Coronary artery (tissue), 2 donors: ENCODE measurements at regions not wholly inside any gene's neighbourhood (a gene's known extent, or its start where the extent isn't known, plus 50 kb on each side); places are given as distances from the start of the nearest gene placed in this dataset.

Experiments
- DNase-seq: peaks from one replicate; pipeline ENCODE4 v3.0.0-alpha.2; 2017; ENCODE audit warnings: low spot score
- H3K27ac ChIP-seq, 2 donors: fragments of 200-600 bp; sonication (generic); one replicate each; pipeline ENCODE4 v1.5.1; 2016 to 2019
- H3K4me3 ChIP-seq: fragments of 200-600 bp; sonication (generic); 2 replicates; pipeline ENCODE4 v1.5.1; 2016; ENCODE audit warnings: mild to moderate bottlenecking, moderate library complexity
- CTCF ChIP-seq: fragments of 200-600 bp; sonication (generic); IDR thresholded peaks from one replicate; pipeline ENCODE4 v1.5.1; 2019; ENCODE audit warnings: antibody characterized with exemption

- DNase-seq: no peak
- TF ChIP-seq CTCF: no peak
- Histone ChIP-seq H3K27ac (no peak overlapping the region), H3K4me3 (no peak overlapping the region)
Observed at GRCh38 chr10:83458611-83459010, 680.7 kb upstream of the GHITM start.

GRCh38 chr10:83459124-83459523, 680.2 kb upstream of the GHITM start:
- Histone ChIP-seq H3K27ac (no peak overlapping the region), H3K4me3 (no peak overlapping the region)
- TF ChIP-seq CTCF: no peak
- no peak for DNase-seq

- no peak overlapping the region for H3K27ac ChIP-seq
- DNase-seq: no peak
- H3K4me3 ChIP-seq: no peak overlapping the region
- no peak for TF ChIP-seq CTCF
Observed at GRCh38 chr10:83469728-83470331, 669.5 kb upstream of the GHITM start.

GRCh38 chr10:83476211-83476610, 663.1 kb upstream of the GHITM start:
- no peak for TF ChIP-seq CTCF
- no peak for DNase-seq
- Histone ChIP-seq H3K27ac (no peak overlapping the region), H3K4me3 (no peak overlapping the region)

GRCh38 chr10:83489161-83489560, 650.1 kb upstream of the GHITM start:
- no peak for DNase-seq
- TF ChIP-seq CTCF: no peak
- no peak overlapping the region for H3K27ac ChIP-seq
- no peak overlapping the region for H3K4me3 ChIP-seq

- no peak for TF ChIP-seq CTCF
- no peak for DNase-seq
- H3K27ac ChIP-seq: no peak overlapping the region
Observed at GRCh38 chr10:83492004-83492403, 647.3 kb upstream of the GHITM start.

GRCh38 chr10:83512681-83513080, 626.6 kb upstream of the GHITM start:
- H3K27ac ChIP-seq: no peak overlapping the region
- no peak overlapping the region for H3K4me3 ChIP-seq
- no peak for DNase-seq
- no peak for TF ChIP-seq CTCF

More at GRCh38 chr10:83492004-83492403, 647.3 kb upstream of the GHITM start:
- no peak overlapping the region for H3K4me3 ChIP-seq
